ENCODE measurements at regions not wholly inside any gene's neighbourhood (a gene's known extent, or its start where the extent isn't known, plus 50 kb on each side); places are given as distances from the start of the nearest gene placed in this dataset.

DNA sequence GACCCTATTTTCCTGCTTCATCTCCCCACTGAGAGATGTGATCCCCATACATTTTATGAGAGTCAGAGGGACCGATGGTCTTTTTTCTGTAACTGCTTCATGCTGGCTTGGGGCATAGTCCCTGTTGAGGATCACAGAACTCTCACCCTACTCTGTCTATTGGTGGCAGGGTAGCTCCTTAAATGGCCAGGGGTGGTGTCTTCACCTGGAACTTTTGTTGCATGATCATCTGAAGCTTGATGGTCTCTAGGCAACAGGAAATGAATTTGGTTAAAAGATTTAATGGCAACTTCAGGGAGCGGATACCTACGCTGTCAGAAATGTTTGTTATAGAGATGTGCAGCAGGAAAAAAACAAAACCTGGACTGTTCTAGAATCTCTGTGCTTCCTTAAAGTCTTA is 87.0 kb upstream of the GLIS3 start:
- Histone ChIP-seq H3K4me1 (ENCODE audit: insufficient read depth, low read length) (no peaks in the 10 kb centered on the region), H3K4me3 (ENCODE audit: low read length in 2 of 2) (no peak overlapping the region), H3K36me3 (ENCODE audit: insufficient read depth, low read length) (no peaks in the 10 kb centered on the region), H3K9me3 (ENCODE audit: control insufficient read depth in 1 of 2, low read length in 2 of 2) (no peaks in the 10 kb centered on the region), H3K27ac (ENCODE audit: low read depth, low read length) (no peak overlapping the region), H3K27me3 (ENCODE audit: insufficient read depth, low read length) (no peaks in the 10 kb centered on the region)
- Mint-ChIP-seq H3K4me3 (no peak overlapping the region), H3K36me3 (no peaks in the 10 kb centered on the region), H3K27ac (no peak overlapping the region), H3K27me3 (peaks cover 0 to under 1% of the 10 kb centered on the region in 2 donors), H3K4me1 (no peaks in the 10 kb centered on the region), H3K9me3 (no peaks in the 10 kb centered on the region)
- ChIA-PET POLR2A (ENCODE audit: partially characterized antibody) (no interaction called here), CTCF (ENCODE audit: partially characterized antibody) (interaction anchor here (0.6 to 7.0 kb wide), 3 partner anchors 48 to 1894 kb away, joined by 3 to 54 read pairs (median 4); no protein-coding TSS in a partner anchor)
- intact Hi-C loops (cut with micrococcal nuclease), result no loop called here
- DNase-seq, result no peak

DNA sequence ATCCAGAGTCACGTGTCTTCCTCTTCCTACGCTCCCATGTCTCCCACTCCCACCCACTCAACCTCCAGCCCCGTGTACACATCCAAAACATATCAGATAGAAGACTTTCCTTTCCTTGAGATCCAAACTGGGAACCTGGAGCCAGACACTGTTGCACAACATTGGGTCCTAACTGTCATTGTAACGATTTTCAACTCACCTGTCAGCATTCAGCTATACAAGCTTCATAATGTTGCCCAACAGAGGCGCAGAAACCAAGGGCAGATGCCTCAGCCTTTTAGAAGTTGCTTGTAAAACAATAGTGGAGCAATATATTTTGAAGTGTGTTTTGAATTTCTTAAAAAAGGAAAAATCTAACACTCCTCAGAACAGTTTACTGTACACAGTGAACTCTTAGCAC is 84.9 kb upstream of the GLIS3 start:
- ChIA-PET CTCF (ENCODE audit: partially characterized antibody) (interaction anchor here (0.9 to 7.0 kb wide), 4 partner anchors 16 to 254 kb away, joined by 3 to 54 read pairs (median 4); no protein-coding TSS in a partner anchor), POLR2A (ENCODE audit: partially characterized antibody) (no interaction called here)
- Mint-ChIP-seq H3K4me1 (no peaks in the 10 kb centered on the region), H3K27ac (peak overlapping the region in 1 of 7 donors; percentile 18), H3K36me3 (no peaks in the 10 kb centered on the region), H3K9me3 (no peaks in the 10 kb centered on the region), H3K27me3 (peaks cover 1 to 4% of the 10 kb centered on the region in 2 donors), H3K4me3 (no peak overlapping the region)
- H3K4me1 ChIP-seq (ENCODE audit: insufficient read depth, low read length), result no peaks in the 10 kb centered on the region
- DNase-seq, result no peak
- intact Hi-C loops (cut with micrococcal nuclease), result loop anchor here (5.0 kb wide), 1 partner anchor 358 kb away; the partner anchor contains the start of gene AK3
- no peak overlapping the region for H3K4me3 ChIP-seq (ENCODE audit: low read length in 2 of 2)
- H3K27ac ChIP-seq (ENCODE audit: low read depth, low read length), result no peak overlapping the region
- H3K36me3 ChIP-seq (ENCODE audit: insufficient read depth, low read length), result no peaks in the 10 kb centered on the region
- no peaks in the 10 kb centered on the region for H3K9me3 ChIP-seq (ENCODE audit: control insufficient read depth in 1 of 2, low read length in 2 of 2)
- no peaks in the 10 kb centered on the region for H3K27me3 ChIP-seq (ENCODE audit: insufficient read depth, low read length)

DNA sequence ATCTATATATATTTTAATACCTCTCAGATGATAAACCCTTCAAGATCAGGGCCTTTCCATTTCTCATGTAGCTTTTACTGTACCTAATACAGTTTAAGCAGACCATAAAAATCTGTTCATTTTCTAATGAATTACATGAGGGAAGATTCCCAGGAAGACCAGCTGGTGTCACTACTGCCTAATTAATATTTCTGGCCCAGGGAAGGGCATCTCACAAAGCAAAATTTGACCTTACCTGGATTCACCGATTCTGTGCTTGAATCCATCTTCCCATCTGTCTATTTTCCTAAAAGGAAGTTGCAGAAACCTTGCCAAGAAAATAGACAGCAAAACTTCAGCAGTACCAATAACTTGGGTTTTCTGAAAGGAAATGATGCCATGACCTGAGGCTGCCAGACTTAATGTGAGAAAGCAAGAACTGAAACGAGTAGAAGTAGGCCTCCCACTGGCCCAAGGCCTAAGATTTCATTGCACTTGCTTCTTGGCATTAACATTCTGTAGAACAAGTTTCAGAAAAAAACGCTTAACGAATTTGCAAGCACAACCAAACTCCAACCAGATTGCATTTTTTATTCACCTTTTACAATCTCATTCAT is 83.0 kb upstream of the GLIS3 start:
- Mint-ChIP-seq H3K27ac (no peak overlapping the region), H3K27me3 (peaks cover 1 to 7% of the 10 kb centered on the region in 2 donors), H3K36me3 (no peaks in the 10 kb centered on the region), H3K9me3 (no peaks in the 10 kb centered on the region), H3K4me1 (no peaks in the 10 kb centered on the region), H3K4me3 (no peak overlapping the region)
- intact Hi-C loops (cut with micrococcal nuclease), result loop anchor here (1.0 to 5.0 kb wide), 4 partner anchors 257 to 605 kb away; partner anchors contain the start of gene AK3
- Histone ChIP-seq H3K36me3 (ENCODE audit: insufficient read depth, low read length) (no peaks in the 10 kb centered on the region), H3K27me3 (ENCODE audit: insufficient read depth, low read length) (no peaks in the 10 kb centered on the region), H3K4me1 (ENCODE audit: insufficient read depth, low read length) (no peaks in the 10 kb centered on the region), H3K9me3 (ENCODE audit: control insufficient read depth in 1 of 2, low read length in 2 of 2) (no peaks in the 10 kb centered on the region), H3K27ac (ENCODE audit: low read depth, low read length) (no peak overlapping the region), H3K4me3 (ENCODE audit: low read length in 2 of 2) (no peak overlapping the region)
- ChIA-PET CTCF (ENCODE audit: partially characterized antibody) (interaction anchor here (1.5 to 7.0 kb wide), 3 partner anchors 54 to 606 kb away, joined by 3 to 54 read pairs (median 5); no protein-coding TSS in a partner anchor), POLR2A (ENCODE audit: partially characterized antibody) (no interaction called here)
- peak in 4 of 5 donors; percentile 9 to 29 (median 25) for DNase-seq

DNA sequence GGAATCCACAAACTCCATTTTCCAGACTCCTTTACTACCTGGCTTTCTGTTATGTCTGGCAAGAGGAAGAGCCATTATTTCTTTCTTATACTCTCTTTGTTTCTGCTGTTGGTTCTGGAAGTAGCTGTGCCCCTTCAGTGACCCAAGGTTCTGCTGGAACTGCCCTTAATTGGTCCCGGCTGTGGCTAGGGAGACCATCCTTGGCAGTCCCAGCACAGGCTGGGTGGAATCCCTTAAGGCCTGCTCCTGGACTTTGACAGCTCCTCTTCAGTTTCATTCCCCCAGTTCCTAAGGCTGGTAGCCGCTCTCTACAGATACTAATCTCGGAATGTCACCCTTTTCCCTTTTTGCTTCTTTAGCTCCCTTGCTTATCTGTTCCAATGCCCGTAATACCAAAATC is 81.9 kb upstream of the GLIS3 start:
- intact Hi-C loops (cut with micrococcal nuclease), result loop anchor here (1.0 to 5.0 kb wide), 4 partner anchors 259 to 607 kb away; partner anchors contain the start of gene AK3
- Mint-ChIP-seq H3K4me3 (no peak overlapping the region), H3K9me3 (no peaks in the 10 kb centered on the region), H3K27ac (no peak overlapping the region), H3K36me3 (no peaks in the 10 kb centered on the region), H3K4me1 (no peaks in the 10 kb centered on the region), H3K27me3 (peaks cover 1 to 7% of the 10 kb centered on the region in 2 donors)
- Histone ChIP-seq H3K27me3 (ENCODE audit: insufficient read depth, low read length) (no peaks in the 10 kb centered on the region), H3K36me3 (ENCODE audit: insufficient read depth, low read length) (no peaks in the 10 kb centered on the region), H3K9me3 (ENCODE audit: control insufficient read depth in 1 of 2, low read length in 2 of 2) (no peaks in the 10 kb centered on the region), H3K27ac (ENCODE audit: low read depth, low read length) (no peak overlapping the region), H3K4me1 (ENCODE audit: insufficient read depth, low read length) (no peaks in the 10 kb centered on the region), H3K4me3 (ENCODE audit: low read length in 2 of 2) (no peak overlapping the region)
- POLR2A ChIA-PET (ENCODE audit: partially characterized antibody), result no interaction called here
- CTCF ChIA-PET (ENCODE audit: partially characterized antibody), result interaction anchor here (1.6 to 7.0 kb wide), 2 partner anchors 257 to 607 kb away, joined by 3 to 54 read pairs; no protein-coding TSS in a partner anchor
- DNase-seq, result no peak

DNA sequence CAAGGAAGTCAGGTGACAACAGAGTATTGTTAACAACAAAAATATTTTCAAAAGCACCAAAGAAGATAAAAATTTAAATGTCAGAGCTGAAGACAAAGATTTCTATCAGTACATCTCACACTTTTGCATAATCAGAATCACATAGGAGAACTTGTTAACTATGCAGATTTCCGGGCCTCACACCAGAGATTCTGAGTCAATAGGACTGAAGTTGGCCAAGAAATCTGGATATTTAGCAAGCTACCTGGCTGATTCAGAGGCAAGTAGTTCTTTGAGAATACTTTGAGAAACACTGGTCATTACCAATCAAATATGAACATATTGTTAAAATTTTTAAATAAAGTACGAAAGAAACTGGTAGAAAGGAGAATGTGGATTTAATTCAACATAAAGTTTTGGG is 80.5 kb upstream of the GLIS3 start:
- no peaks in the 10 kb centered on the region for H3K4me1 Mint-ChIP-seq
- H3K36me3 ChIP-seq (ENCODE audit: insufficient read depth, low read length), result no peaks in the 10 kb centered on the region
- H3K9me3 Mint-ChIP-seq, result no peaks in the 10 kb centered on the region
- H3K27me3 Mint-ChIP-seq, result peaks cover 7% of the 10 kb centered on the region in 2 donors
- H3K4me3 ChIP-seq (ENCODE audit: low read length in 2 of 2), result no peak overlapping the region
- H3K36me3 Mint-ChIP-seq, result no peaks in the 10 kb centered on the region
- H3K4me3 Mint-ChIP-seq, result no peak overlapping the region
- H3K27ac Mint-ChIP-seq, result no peak overlapping the region
- POLR2A ChIA-PET (ENCODE audit: partially characterized antibody), result no interaction called here
- intact Hi-C loops (cut with micrococcal nuclease), result loop anchor here (5.0 kb wide), 1 partner anchor 362 kb away; the partner anchor contains the start of gene AK3
- DNase-seq, result no peak
- CTCF ChIA-PET (ENCODE audit: partially characterized antibody), result interaction anchor here (2.8 kb wide), 1 partner anchor 260 kb away, joined by 9 read pairs; no protein-coding TSS in a partner anchor
- no peaks in the 10 kb centered on the region for H3K4me1 ChIP-seq (ENCODE audit: insufficient read depth, low read length)
- no peaks in the 10 kb centered on the region for H3K27me3 ChIP-seq (ENCODE audit: insufficient read depth, low read length)
- H3K9me3 ChIP-seq (ENCODE audit: control insufficient read depth in 1 of 2, low read length in 2 of 2), result no peaks in the 10 kb centered on the region
- no peak overlapping the region for H3K27ac ChIP-seq (ENCODE audit: low read depth, low read length)

DNA sequence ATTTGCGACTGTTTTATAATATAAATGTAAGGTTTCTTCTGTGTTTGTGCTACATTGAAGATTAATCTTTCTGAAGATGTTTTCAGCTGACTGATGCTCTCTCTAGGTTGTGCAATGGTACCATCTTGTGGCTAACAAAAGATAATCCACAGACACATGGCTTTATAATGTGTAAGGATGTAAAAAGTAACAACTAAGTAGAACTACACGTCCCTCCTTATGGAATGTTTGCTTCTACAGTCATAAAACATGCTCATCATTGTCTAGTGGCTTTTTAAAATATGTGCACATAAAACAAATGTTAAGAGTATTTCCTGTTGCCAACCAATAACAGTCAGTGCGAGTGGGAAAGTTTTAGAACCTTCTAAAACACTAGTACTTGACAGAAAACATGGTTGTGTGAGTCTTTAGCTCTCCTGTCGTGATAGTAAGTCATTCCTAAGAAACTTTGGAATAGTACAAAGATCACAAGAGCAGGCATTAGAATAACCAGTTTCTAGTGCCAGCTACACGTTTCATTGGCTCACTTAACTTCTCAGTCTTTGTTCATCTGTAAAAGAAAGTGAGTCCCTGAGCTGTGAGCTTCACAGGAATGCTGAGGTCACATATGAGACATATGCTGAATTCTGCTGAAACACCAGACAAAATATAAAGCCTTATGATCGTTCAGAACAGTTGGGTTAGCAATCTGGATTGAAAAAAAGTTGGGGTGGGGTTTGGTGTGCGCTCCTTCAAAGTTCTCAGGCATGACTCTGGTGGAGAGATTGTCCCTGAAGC is 75.7 kb upstream of the GLIS3 start:
- intact Hi-C loops (cut with micrococcal nuclease), result loop anchor here (2.0 kb wide), 2 partner anchors 643 to 1517 kb away; no protein-coding TSS in a partner anchor
- no peaks in the 10 kb centered on the region for H3K36me3 Mint-ChIP-seq
- CTCF ChIA-PET (ENCODE audit: partially characterized antibody), result interaction anchor here (0.6 to 2.7 kb wide), 3 partner anchors 9 to 1518 kb away, joined by 3 to 11 read pairs (median 4); no protein-coding TSS in a partner anchor

DNA sequence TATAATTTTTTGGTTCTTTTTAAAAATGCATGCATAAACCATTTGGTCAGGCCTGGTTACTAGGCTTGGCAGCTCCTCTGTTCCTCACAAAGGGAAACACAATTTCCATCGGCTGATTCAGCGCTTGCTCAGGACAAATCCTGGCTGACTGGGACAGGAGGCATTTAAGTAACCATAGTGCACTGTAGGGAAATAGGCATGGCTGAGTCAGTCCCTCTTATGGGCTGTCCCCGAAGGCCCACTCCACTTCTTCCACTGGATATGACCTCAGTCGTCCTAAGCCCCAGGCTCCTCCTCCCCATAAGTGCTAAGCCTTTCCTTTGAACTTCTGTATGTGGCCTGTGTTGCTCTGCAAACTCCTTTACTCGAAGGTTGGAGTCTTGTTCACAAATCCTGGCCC is 71.2 kb upstream of the GLIS3 start:
- H3K4me1 ChIP-seq (ENCODE audit: insufficient read depth, low read length), result no peaks in the 10 kb centered on the region
- no peaks in the 10 kb centered on the region for H3K9me3 Mint-ChIP-seq
- no peaks in the 10 kb centered on the region for H3K27me3 ChIP-seq (ENCODE audit: insufficient read depth, low read length)
- H3K36me3 ChIP-seq (ENCODE audit: insufficient read depth, low read length), result no peaks in the 10 kb centered on the region
- H3K27ac ChIP-seq (ENCODE audit: low read depth, low read length), result no peak overlapping the region
- no peaks in the 10 kb centered on the region for H3K36me3 Mint-ChIP-seq
- POLR2A ChIA-PET (ENCODE audit: partially characterized antibody), result no interaction called here
- no peak for DNase-seq
- CTCF ChIA-PET (ENCODE audit: partially characterized antibody), result interaction anchor here (1.1 to 1.8 kb wide), 2 partner anchors 55 to 57 kb away, joined by 3 to 5 read pairs; no protein-coding TSS in a partner anchor
- no peak overlapping the region for H3K4me3 ChIP-seq (ENCODE audit: low read length in 2 of 2)
- H3K27me3 Mint-ChIP-seq, result peaks cover 6 to 10% of the 10 kb centered on the region in 2 donors
- no peak overlapping the region for H3K27ac Mint-ChIP-seq
- no peaks in the 10 kb centered on the region for H3K4me1 Mint-ChIP-seq
- no peaks in the 10 kb centered on the region for H3K9me3 ChIP-seq (ENCODE audit: control insufficient read depth in 1 of 2, low read length in 2 of 2)
- intact Hi-C loops (cut with micrococcal nuclease), result no loop called here
- no peak overlapping the region for H3K4me3 Mint-ChIP-seq

More for the DNA sequence above, 75.7 kb upstream of the GLIS3 start:
- Mint-ChIP-seq H3K4me3 (no peak overlapping the region), H3K27me3 (peaks cover 7 to 9% of the 10 kb centered on the region in 2 donors), H3K27ac (no peak overlapping the region), H3K4me1 (no peaks in the 10 kb centered on the region), H3K9me3 (no peaks in the 10 kb centered on the region)
- peak in 1 of 5 donors; percentile 1 for DNase-seq
- Histone ChIP-seq H3K4me1 (ENCODE audit: insufficient read depth, low read length) (no peaks in the 10 kb centered on the region), H3K27ac (ENCODE audit: low read depth, low read length) (no peak overlapping the region), H3K9me3 (ENCODE audit: control insufficient read depth in 1 of 2, low read length in 2 of 2) (no peaks in the 10 kb centered on the region), H3K4me3 (ENCODE audit: low read length in 2 of 2) (no peak overlapping the region), H3K27me3 (ENCODE audit: insufficient read depth, low read length) (no peaks in the 10 kb centered on the region), H3K36me3 (ENCODE audit: insufficient read depth, low read length) (no peaks in the 10 kb centered on the region)
- POLR2A ChIA-PET (ENCODE audit: partially characterized antibody), result no interaction called here

Measured in CD4-positive, alpha-beta memory T cell (primary cell).